GM23338 (cell line): ENCODE measurements at regions not wholly inside any gene's neighbourhood (a gene's known extent, or its start where the extent isn't known, plus 50 kb on each side); places are given as distances from the start of the nearest gene placed in this dataset.

ENCODE experiments used
- ATAC-seq: fragments of 200-7000 bp; cut with Tn5 transposase; 3 replicates; pipeline ENCODE4 v1.9.1; 2020
- DNase-seq: peaks from one replicate; pipeline ENCODE4 v3.0.0-alpha.2; 2015; ENCODE audit warnings: low spot score
- H2AFZ ChIP-seq: fragments of 200-600 bp; sonication (generic); 2 replicates; pipeline ENCODE4 v1.8.0; 2016; ENCODE audit warnings: antibody characterized with exemption, mild to moderate bottlenecking, moderate library complexity
- H3F3A ChIP-seq: fragments of 200-600 bp; sonication (generic); replicated peaks from 2 replicates; pipeline ENCODE4 v1.8.0; 2017; ENCODE audit warnings: antibody characterized with exemption, mixed run types, low read depth
- H3K27ac ChIP-seq: fragments of 200-600 bp; sonication (generic); 2 replicates; pipeline ENCODE4 v1.6.1; 2016; ENCODE audit warnings: low read depth
- H3K27me3 ChIP-seq: fragments of 200-600 bp; sonication (generic); 2 replicates; pipeline ENCODE4 v1.8.0; 2016; ENCODE audit warnings: mild to moderate bottlenecking, mixed run types, moderate library complexity; ENCODE audit not compliant: insufficient read depth
- H3K36me3 ChIP-seq: fragments of 200-600 bp; sonication (generic); 2 replicates; pipeline ENCODE4 v1.8.0; 2016; ENCODE audit warnings: mild to moderate bottlenecking; ENCODE audit not compliant: insufficient read depth
- H3K4me1 ChIP-seq: fragments of 200-600 bp; sonication (generic); 2 replicates; pipeline ENCODE4 v1.8.0; 2016; ENCODE audit warnings: mild to moderate bottlenecking, moderate library complexity; ENCODE audit not compliant: insufficient read depth
- H3K4me2 ChIP-seq: fragments of 200-600 bp; sonication (generic); 2 replicates; pipeline ENCODE4 v1.7.1; 2017; ENCODE audit warnings: mixed run types
- H3K4me3 ChIP-seq: fragments of 200-600 bp; sonication (generic); 2 replicates; pipeline ENCODE4 v1.6.1; 2016; ENCODE audit warnings: mixed run types
- H3K79me2 ChIP-seq: fragments of 200-600 bp; sonication (generic); replicated peaks from 2 replicates; pipeline ENCODE4 v1.8.0; 2017; ENCODE audit warnings: mild to moderate bottlenecking; ENCODE audit not compliant: insufficient read depth
- H3K9me2 ChIP-seq: fragments of 200-600 bp; sonication (generic); 2 replicates; pipeline ENCODE4 v1.8.0; 2017; ENCODE audit not compliant: insufficient read depth
- H4K20me1 ChIP-seq: fragments of 200-600 bp; sonication (generic); replicated peaks from 2 replicates; pipeline ENCODE4 v1.8.0; 2017; ENCODE audit warnings: mild to moderate bottlenecking; ENCODE audit not compliant: insufficient read depth
- H3K27ac Mint-ChIP-seq: 2 replicates; pipeline ENCODE4 v1.8.0; 2020; ENCODE audit warnings: inconsistent platforms, mild to moderate bottlenecking, moderate library complexity, mixed read lengths
- H3K27me3 Mint-ChIP-seq: 3 replicates; pipeline ENCODE4 v1.8.0; 2022; ENCODE audit warnings: low read depth, mild to moderate bottlenecking, moderate library complexity, mixed read lengths, inconsistent platforms; ENCODE audit not compliant: insufficient read depth, poor library complexity
- H3K36me3 Mint-ChIP-seq: 3 replicates; pipeline ENCODE4 v1.8.0; 2021; ENCODE audit warnings: low read depth, mild to moderate bottlenecking, inconsistent platforms, moderate library complexity, mixed read lengths
- H3K4me1 Mint-ChIP-seq: 3 replicates; pipeline ENCODE4 v1.8.0; 2020; ENCODE audit warnings: mild to moderate bottlenecking, inconsistent platforms, mixed read lengths
- H3K4me3 Mint-ChIP-seq: 3 replicates; pipeline ENCODE4 v1.8.0; 2021; ENCODE audit warnings: moderate library complexity, mild to moderate bottlenecking, inconsistent platforms, mixed read lengths
- H3K9me3 Mint-ChIP-seq: 3 replicates; pipeline ENCODE4 v1.8.0; 2020; ENCODE audit warnings: moderate library complexity, mild to moderate bottlenecking, inconsistent platforms, mixed read lengths
- CREB1 ChIP-seq: fragments of 250-450 bp; sonication (Bioruptor Pico); IDR thresholded peaks from 2 replicates; pipeline ENCODE4 v1.5.0; 2020; ENCODE audit warnings: low read depth, mild to moderate bottlenecking, moderate library complexity
- EZH2 ChIP-seq: fragments of 200-600 bp; sonication (generic); IDR thresholded peaks from one replicate; pipeline ENCODE4 v1.8.0; 2017; ENCODE audit warnings: antibody characterized with exemption, mild to moderate bottlenecking, low read depth; ENCODE audit not compliant: unreplicated experiment
- EZH2phosphoT487 ChIP-seq: fragments of 200-600 bp; sonication (generic); IDR thresholded peaks from one replicate; pipeline ENCODE4 v1.8.1; 2018; ENCODE audit warnings: antibody characterized with exemption; ENCODE audit not compliant: unreplicated experiment
- JUNB ChIP-seq: IDR thresholded peaks from one replicate; pipeline ENCODE4 v1.6.1; 2016; ENCODE audit warnings: antibody characterized with exemption; ENCODE audit not compliant: unreplicated experiment
- NANOG ChIP-seq: IDR thresholded peaks from 2 replicates; pipeline ENCODE4 v1.6.1; 2016; ENCODE audit warnings: antibody characterized with exemption, borderline replicate concordance
- STAT1 ChIP-seq: IDR thresholded peaks from one replicate; pipeline ENCODE4 v1.6.1; 2016; ENCODE audit warnings: antibody characterized with exemption; ENCODE audit not compliant: unreplicated experiment
- ZNF114 ChIP-seq: fragments of 250-450 bp; sonication (Bioruptor Pico); IDR thresholded peaks from 2 replicates; pipeline ENCODE4 v1.5.0; 2020; ENCODE audit warnings: mild to moderate bottlenecking, moderate library complexity
- ZNF331 ChIP-seq: fragments of 250-450 bp; sonication (Bioruptor Pico); IDR thresholded peaks from 2 replicates; pipeline ENCODE4 v1.5.0; 2020; ENCODE audit warnings: low read depth, mild to moderate bottlenecking, moderate library complexity
- ZNF462 ChIP-seq: fragments of 250-450 bp; sonication (Bioruptor Pico); IDR thresholded peaks from 2 replicates; pipeline ENCODE4 v1.5.0; 2020; ENCODE audit warnings: mild to moderate bottlenecking, moderate library complexity
- TF ChIP-seq, protein P1 (sequence below): IDR thresholded peaks from 2 replicates; pipeline ENCODE4 v1.6.1; 2016; ENCODE audit warnings: antibody characterized with exemption

DNA sequence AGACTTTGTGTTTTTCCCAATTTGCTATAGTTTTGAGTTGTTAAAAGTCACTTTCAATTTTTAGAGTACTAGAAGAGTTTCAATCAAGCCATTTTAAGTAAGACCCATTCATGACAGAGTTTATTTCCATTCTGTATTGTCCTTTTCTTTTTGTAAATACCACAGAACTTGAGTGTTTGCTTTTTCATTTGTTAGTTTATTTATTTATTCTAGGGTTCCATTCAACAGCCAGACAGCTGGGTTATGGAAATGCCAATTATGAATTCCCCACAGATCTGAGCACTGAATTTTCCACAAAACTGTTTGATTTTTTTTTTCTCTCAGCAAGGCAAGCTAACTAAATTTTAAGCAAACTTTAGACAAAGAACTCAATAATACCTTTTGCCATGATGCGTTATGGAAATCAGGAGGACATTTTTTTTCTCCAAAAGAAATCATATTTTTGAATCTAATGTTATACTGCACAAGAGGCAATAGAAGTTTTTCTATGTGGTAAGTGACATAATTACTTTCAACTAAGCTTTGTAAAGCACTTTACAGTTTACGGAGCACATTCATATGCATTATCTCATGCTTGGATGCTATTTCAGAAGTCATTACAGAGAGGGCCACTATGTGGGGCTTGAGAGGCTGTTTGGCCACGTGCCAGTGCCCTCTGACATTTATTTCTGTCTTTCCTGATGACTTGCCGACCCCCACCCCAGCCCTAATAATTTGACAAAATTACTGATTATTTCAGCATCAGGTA lies 181.5 kb downstream of the VRK1 start:
- H3K4me3 Mint-ChIP-seq = no peak overlapping the region
- H3K9me3 Mint-ChIP-seq = peaks cover 26% of the 10 kb centered on the region
- Histone ChIP-seq H3K27me3 (no peaks in the 10 kb centered on the region), H4K20me1 (no peaks in the 10 kb centered on the region), H3K4me3 (no peak overlapping the region), H3K9me2 (peaks cover 14% of the 10 kb centered on the region), H3K36me3 (peaks cover 10% of the 10 kb centered on the region), H3K4me1 (no peaks in the 10 kb centered on the region), H2AFZ (no peak overlapping the region), H3F3A (no peaks in the 10 kb centered on the region), H3K79me2 (no peaks in the 10 kb centered on the region), H3K4me2 (no peak overlapping the region), H3K27ac (no peak overlapping the region)
- peaks cover 18% of the 10 kb centered on the region; the same call in 2 of the 3 replicates for H3K36me3 Mint-ChIP-seq
- H3K27ac Mint-ChIP-seq = no peak overlapping the region
- ATAC-seq (no peak), DNase-seq (no peak)
- H3K4me1 Mint-ChIP-seq = no peaks in the 10 kb centered on the region
- TF ChIP-seq STAT1 (no peak), EZH2 (no peak), NANOG (no peak), CREB1 (CRISPR knock-in tag) (no peak)
- H3K27me3 Mint-ChIP-seq = no peaks in the 10 kb centered on the region

DNA sequence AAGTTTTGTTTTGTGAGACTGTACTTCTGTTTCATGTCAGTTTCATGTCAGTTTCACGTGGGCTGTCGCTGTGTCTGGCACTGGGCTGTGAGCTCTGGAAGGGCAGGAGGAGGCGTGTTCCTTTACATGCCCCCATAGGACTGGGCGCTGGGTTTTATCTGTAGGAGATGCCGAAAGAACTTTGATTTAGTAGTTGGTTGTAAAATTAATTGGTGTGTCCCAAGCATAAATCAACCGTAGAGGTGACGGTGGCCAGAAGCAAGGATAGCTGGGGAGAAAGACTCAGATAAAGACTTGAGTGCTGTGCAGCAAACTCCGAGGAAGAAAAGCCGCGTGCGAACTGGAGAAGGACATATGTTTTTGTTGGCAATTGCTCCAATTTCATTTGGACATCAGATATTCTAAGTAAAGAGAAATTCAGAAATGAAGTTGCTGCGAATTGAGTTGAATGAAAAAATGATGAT lies 182.5 kb downstream of the VRK1 start:
- Histone ChIP-seq H3K4me2 (no peak overlapping the region), H3K4me3 (no peak overlapping the region), H4K20me1 (no peaks in the 10 kb centered on the region), H3K27me3 (no peaks in the 10 kb centered on the region), H2AFZ (no peak overlapping the region), H3K9me2 (peaks cover 16% of the 10 kb centered on the region), H3K36me3 (peaks cover 10% of the 10 kb centered on the region), H3K27ac (no peak overlapping the region), H3K4me1 (no peaks in the 10 kb centered on the region), H3F3A (no peaks in the 10 kb centered on the region), H3K79me2 (no peaks in the 10 kb centered on the region)
- Mint-ChIP-seq H3K27me3 (no peaks in the 10 kb centered on the region), H3K4me3 (no peak overlapping the region), H3K4me1 (no peaks in the 10 kb centered on the region), H3K27ac (no peak overlapping the region), H3K36me3 (peaks cover 12% of the 10 kb centered on the region; the same call in 2 of the 3 replicates), H3K9me3 (peaks cover 17% of the 10 kb centered on the region)
- ATAC-seq (no peak), DNase-seq (no peak)
- TF ChIP-seq EZH2 (no peak), ZNF462 (CRISPR knock-in tag) (no peak), ZNF114 (CRISPR knock-in tag) (no peak), STAT1 (no peak), EZH2phosphoT487 (no peak), CREB1 (CRISPR knock-in tag) (no peak), JUNB (no peak), ZNF331 (CRISPR knock-in tag) (no peak)
- TF ChIP-seq, protein P1, sequence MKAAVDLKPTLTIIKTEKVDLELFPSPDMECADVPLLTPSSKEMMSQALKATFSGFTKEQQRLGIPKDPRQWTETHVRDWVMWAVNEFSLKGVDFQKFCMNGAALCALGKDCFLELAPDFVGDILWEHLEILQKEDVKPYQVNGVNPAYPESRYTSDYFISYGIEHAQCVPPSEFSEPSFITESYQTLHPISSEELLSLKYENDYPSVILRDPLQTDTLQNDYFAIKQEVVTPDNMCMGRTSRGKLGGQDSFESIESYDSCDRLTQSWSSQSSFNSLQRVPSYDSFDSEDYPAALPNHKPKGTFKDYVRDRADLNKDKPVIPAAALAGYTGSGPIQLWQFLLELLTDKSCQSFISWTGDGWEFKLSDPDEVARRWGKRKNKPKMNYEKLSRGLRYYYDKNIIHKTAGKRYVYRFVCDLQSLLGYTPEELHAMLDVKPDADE = no peak
